ENCODE measurements at regions not wholly inside any gene's neighbourhood (a gene's known extent, or its start where the extent isn't known, plus 50 kb on each side); places are given as distances from the start of the nearest gene placed in this dataset.

DNA sequence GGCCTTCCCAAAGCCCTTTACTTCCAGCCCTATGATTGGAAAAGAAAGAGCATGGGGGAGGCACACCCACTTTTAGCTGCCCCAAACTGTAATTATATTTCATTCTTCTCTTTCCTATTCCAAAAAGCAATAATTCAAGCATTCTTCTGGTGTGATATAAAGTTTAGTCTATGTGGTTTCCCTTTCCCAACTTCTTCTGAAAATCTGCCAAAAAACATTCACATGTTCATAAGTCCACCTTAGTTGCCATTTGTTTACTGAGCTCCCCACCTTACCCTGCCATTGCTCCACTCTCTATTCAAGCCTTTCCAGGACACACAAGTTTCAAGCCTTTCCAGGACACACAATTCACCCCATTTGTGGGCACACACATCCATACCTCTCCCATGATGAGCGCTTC lies 111.6 kb upstream of the BMAL1 start:
- TF ChIP-seq, protein P1, sequence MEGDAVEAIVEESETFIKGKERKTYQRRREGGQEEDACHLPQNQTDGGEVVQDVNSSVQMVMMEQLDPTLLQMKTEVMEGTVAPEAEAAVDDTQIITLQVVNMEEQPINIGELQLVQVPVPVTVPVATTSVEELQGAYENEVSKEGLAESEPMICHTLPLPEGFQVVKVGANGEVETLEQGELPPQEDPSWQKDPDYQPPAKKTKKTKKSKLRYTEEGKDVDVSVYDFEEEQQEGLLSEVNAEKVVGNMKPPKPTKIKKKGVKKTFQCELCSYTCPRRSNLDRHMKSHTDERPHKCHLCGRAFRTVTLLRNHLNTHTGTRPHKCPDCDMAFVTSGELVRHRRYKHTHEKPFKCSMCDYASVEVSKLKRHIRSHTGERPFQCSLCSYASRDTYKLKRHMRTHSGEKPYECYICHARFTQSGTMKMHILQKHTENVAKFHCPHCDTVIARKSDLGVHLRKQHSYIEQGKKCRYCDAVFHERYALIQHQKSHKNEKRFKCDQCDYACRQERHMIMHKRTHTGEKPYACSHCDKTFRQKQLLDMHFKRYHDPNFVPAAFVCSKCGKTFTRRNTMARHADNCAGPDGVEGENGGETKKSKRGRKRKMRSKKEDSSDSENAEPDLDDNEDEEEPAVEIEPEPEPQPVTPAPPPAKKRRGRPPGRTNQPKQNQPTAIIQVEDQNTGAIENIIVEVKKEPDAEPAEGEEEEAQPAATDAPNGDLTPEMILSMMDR (tag by site-specific recombination; IDR thresholded peaks at IDR 0.05): no peak
- TF ChIP-seq KLF10 (tag by site-specific recombination; IDR thresholded peaks at IDR 0.05) (no peak), ZNF629 (tag by site-specific recombination; IDR thresholded peaks at IDR 0.05) (no peak), BCL11A (tag by site-specific recombination; IDR thresholded peaks at IDR 0.05; ENCODE audit: low read depth) (no peak), ZNF133 (tag by site-specific recombination; IDR thresholded peaks at IDR 0.05) (no peak), ZEB2 (tag by site-specific recombination; IDR thresholded peaks at IDR 0.05) (no peak), SP2 (tag by site-specific recombination; IDR thresholded peaks at IDR 0.05) (no peak), ZNF174 (tag by site-specific recombination; IDR thresholded peaks at IDR 0.05) (no peak)
- TF ChIP-seq, protein P2, sequence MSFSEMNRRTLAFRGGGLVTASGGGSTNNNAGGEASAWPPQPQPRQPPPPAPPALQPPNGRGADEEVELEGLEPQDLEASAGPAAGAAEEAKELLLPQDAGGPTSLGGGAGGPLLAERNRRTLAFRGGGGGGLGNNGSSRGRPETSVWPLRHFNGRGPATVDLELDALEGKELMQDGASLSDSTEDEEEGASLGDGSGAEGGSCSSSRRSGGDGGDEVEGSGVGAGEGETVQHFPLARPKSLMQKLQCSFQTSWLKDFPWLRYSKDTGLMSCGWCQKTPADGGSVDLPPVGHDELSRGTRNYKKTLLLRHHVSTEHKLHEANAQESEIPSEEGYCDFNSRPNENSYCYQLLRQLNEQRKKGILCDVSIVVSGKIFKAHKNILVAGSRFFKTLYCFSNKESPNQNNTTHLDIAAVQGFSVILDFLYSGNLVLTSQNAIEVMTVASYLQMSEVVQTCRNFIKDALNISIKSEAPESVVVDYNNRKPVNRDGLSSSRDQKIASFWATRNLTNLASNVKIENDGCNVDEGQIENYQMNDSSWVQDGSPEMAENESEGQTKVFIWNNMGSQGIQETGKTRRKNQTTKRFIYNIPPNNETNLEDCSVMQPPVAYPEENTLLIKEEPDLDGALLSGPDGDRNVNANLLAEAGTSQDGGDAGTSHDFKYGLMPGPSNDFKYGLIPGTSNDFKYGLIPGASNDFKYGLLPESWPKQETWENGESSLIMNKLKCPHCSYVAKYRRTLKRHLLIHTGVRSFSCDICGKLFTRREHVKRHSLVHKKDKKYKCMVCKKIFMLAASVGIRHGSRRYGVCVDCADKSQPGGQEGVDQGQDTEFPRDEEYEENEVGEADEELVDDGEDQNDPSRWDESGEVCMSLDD (tag by site-specific recombination; IDR thresholded peaks at IDR 0.05): no peak
- TF ChIP-seq, protein P3, sequence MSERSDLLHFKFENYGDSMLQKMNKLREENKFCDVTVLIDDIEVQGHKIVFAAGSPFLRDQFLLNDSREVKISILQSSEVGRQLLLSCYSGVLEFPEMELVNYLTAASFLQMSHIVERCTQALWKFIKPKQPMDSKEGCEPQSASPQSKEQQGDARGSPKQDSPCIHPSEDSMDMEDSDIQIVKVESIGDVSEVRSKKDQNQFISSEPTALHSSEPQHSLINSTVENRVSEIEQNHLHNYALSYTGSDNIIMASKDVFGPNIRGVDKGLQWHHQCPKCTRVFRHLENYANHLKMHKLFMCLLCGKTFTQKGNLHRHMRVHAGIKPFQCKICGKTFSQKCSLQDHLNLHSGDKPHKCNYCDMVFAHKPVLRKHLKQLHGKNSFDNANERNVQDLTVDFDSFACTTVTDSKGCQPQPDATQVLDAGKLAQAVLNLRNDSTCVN (tag by site-specific recombination; optimal IDR thresholded peaks at IDR 0.05): no peak
- TF ChIP-seq, protein P4, sequence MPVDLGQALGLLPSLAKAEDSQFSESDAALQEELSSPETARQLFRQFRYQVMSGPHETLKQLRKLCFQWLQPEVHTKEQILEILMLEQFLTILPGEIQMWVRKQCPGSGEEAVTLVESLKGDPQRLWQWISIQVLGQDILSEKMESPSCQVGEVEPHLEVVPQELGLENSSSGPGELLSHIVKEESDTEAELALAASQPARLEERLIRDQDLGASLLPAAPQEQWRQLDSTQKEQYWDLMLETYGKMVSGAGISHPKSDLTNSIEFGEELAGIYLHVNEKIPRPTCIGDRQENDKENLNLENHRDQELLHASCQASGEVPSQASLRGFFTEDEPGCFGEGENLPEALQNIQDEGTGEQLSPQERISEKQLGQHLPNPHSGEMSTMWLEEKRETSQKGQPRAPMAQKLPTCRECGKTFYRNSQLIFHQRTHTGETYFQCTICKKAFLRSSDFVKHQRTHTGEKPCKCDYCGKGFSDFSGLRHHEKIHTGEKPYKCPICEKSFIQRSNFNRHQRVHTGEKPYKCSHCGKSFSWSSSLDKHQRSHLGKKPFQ (tag by site-specific recombination; IDR thresholded peaks at IDR 0.05): no peak
- TF ChIP-seq, protein P5, sequence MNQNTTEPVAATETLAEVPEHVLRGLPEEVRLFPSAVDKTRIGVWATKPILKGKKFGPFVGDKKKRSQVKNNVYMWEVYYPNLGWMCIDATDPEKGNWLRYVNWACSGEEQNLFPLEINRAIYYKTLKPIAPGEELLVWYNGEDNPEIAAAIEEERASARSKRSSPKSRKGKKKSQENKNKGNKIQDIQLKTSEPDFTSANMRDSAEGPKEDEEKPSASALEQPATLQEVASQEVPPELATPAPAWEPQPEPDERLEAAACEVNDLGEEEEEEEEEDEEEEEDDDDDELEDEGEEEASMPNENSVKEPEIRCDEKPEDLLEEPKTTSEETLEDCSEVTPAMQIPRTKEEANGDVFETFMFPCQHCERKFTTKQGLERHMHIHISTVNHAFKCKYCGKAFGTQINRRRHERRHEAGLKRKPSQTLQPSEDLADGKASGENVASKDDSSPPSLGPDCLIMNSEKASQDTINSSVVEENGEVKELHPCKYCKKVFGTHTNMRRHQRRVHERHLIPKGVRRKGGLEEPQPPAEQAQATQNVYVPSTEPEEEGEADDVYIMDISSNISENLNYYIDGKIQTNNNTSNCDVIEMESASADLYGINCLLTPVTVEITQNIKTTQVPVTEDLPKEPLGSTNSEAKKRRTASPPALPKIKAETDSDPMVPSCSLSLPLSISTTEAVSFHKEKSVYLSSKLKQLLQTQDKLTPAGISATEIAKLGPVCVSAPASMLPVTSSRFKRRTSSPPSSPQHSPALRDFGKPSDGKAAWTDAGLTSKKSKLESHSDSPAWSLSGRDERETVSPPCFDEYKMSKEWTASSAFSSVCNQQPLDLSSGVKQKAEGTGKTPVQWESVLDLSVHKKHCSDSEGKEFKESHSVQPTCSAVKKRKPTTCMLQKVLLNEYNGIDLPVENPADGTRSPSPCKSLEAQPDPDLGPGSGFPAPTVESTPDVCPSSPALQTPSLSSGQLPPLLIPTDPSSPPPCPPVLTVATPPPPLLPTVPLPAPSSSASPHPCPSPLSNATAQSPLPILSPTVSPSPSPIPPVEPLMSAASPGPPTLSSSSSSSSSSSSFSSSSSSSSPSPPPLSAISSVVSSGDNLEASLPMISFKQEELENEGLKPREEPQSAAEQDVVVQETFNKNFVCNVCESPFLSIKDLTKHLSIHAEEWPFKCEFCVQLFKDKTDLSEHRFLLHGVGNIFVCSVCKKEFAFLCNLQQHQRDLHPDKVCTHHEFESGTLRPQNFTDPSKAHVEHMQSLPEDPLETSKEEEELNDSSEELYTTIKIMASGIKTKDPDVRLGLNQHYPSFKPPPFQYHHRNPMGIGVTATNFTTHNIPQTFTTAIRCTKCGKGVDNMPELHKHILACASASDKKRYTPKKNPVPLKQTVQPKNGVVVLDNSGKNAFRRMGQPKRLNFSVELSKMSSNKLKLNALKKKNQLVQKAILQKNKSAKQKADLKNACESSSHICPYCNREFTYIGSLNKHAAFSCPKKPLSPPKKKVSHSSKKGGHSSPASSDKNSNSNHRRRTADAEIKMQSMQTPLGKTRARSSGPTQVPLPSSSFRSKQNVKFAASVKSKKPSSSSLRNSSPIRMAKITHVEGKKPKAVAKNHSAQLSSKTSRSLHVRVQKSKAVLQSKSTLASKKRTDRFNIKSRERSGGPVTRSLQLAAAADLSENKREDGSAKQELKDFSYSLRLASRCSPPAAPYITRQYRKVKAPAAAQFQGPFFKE (tag by site-specific recombination; IDR thresholded peaks at IDR 0.05; ENCODE audit: borderline replicate concordance): no peak
- TF ChIP-seq, protein P6, sequence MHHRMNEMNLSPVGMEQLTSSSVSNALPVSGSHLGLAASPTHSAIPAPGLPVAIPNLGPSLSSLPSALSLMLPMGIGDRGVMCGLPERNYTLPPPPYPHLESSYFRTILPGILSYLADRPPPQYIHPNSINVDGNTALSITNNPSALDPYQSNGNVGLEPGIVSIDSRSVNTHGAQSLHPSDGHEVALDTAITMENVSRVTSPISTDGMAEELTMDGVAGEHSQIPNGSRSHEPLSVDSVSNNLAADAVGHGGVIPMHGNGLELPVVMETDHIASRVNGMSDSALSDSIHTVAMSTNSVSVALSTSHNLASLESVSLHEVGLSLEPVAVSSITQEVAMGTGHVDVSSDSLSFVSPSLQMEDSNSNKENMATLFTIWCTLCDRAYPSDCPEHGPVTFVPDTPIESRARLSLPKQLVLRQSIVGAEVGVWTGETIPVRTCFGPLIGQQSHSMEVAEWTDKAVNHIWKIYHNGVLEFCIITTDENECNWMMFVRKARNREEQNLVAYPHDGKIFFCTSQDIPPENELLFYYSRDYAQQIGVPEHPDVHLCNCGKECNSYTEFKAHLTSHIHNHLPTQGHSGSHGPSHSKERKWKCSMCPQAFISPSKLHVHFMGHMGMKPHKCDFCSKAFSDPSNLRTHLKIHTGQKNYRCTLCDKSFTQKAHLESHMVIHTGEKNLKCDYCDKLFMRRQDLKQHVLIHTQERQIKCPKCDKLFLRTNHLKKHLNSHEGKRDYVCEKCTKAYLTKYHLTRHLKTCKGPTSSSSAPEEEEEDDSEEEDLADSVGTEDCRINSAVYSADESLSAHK (tag by site-specific recombination; IDR thresholded peaks at IDR 0.05): no peak

Measured in HEK293 (cell line).